ENCODE measurements at regions not wholly inside any gene's neighbourhood (a gene's known extent, or its start where the extent isn't known, plus 50 kb on each side); places are given as distances from the start of the nearest gene placed in this dataset.

DNA sequence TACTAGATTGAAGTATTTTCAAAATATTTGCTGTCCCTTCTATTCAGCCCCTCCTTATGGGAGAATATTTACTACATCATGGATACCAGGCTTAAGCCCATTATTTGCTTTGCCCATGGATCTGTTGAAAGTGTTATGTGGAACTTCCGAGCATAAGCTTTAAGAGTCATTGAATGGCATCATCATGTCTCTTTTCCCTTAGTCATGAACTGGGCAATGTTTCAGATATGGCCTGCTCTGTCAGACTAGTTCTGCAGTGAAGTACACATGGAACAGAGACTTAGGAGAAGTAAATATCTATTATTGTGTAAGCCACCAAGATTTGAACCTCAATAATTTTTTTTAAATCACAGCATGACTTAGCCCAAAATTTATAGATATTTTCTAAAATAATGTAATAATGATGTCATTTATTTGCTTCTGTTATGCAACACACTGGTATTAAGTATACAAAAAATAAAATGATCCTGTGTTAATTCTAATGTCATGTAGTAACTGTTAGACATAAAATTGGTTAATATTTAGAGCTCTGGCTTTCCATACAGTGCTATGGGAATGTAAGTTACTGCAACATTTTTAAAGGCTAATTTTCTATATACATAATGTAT lies 1097.3 kb downstream of the SLC16A7 start:
- TF ChIP-seq POLR2A (IDR thresholded peaks at IDR 0.05): no peak
- TF ChIP-seq, protein P1, sequence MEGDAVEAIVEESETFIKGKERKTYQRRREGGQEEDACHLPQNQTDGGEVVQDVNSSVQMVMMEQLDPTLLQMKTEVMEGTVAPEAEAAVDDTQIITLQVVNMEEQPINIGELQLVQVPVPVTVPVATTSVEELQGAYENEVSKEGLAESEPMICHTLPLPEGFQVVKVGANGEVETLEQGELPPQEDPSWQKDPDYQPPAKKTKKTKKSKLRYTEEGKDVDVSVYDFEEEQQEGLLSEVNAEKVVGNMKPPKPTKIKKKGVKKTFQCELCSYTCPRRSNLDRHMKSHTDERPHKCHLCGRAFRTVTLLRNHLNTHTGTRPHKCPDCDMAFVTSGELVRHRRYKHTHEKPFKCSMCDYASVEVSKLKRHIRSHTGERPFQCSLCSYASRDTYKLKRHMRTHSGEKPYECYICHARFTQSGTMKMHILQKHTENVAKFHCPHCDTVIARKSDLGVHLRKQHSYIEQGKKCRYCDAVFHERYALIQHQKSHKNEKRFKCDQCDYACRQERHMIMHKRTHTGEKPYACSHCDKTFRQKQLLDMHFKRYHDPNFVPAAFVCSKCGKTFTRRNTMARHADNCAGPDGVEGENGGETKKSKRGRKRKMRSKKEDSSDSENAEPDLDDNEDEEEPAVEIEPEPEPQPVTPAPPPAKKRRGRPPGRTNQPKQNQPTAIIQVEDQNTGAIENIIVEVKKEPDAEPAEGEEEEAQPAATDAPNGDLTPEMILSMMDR (IDR thresholded peaks at IDR 0.05): no peak
